CD4-positive, CD25-positive, alpha-beta regulatory T cell (primary cell): ENCODE measurements at regions not wholly inside any gene's neighbourhood (a gene's known extent, or its start where the extent isn't known, plus 50 kb on each side); places are given as distances from the start of the nearest gene placed in this dataset.

ENCODE experiments used
- ATAC-seq, 2 donors: fragments of 150-1000 bp; cut with Tn5 transposase; one replicate each; pipeline ENCODE4 v1.10.0; 2021; ENCODE audit warnings: low read depth in 2 of 2, moderate number of reproducible peaks in 2 of 2, moderate library complexity in 1 of 2
- DNase-seq, 3 donors: peaks; one replicate each; pipeline versions ENCODE4 v3.0.0 to v3.0.0-alpha.2; 2012 to 2022; ENCODE audit warnings: mixed read lengths in 1 of 3
- H3K27ac ChIP-seq: one replicate; pipeline ENCODE4 v1.7.0; 2013; ENCODE audit warnings: mild to moderate bottlenecking, low read length; ENCODE audit not compliant: insufficient read depth, poor library complexity, severe bottlenecking
- H3K27me3 ChIP-seq: one replicate; pipeline ENCODE4 v1.7.0; 2013; ENCODE audit warnings: low read length; ENCODE audit not compliant: control insufficient read depth, insufficient read depth
- H3K36me3 ChIP-seq: one replicate; pipeline ENCODE4 v1.7.0; 2013; ENCODE audit warnings: mild to moderate bottlenecking, low read length, moderate library complexity; ENCODE audit not compliant: control insufficient read depth, insufficient read depth
- H3K4me1 ChIP-seq: 2 replicates; pipeline ENCODE4 v1.7.0; 2013; ENCODE audit warnings: mild to moderate bottlenecking, low read length; ENCODE audit not compliant: insufficient read depth, control insufficient read depth, poor library complexity, severe bottlenecking
- H3K4me3 ChIP-seq: one replicate; pipeline ENCODE4 v1.7.0; 2013; ENCODE audit warnings: low read depth, mild to moderate bottlenecking, low read length, moderate library complexity
- H3K9me3 ChIP-seq, 2 experiments: 1 replicate in 1 of 2; 2 replicates in 1 of 2; pipeline ENCODE4 v1.7.0; 2013; ENCODE audit warnings: low read length in 2 of 2, mild to moderate bottlenecking in 1 of 2, moderate library complexity in 1 of 2; ENCODE audit not compliant: control insufficient read depth in 2 of 2
- H3K27ac Mint-ChIP-seq, 3 donors: one replicate each; pipeline ENCODE4 v1.8.0; 2020 to 2022; ENCODE audit warnings: mild to moderate bottlenecking in 3 of 3, mixed read lengths in 3 of 3, moderate library complexity in 2 of 3
- H3K27me3 Mint-ChIP-seq: one replicate; pipeline ENCODE4 v1.8.0; 2022; ENCODE audit warnings: mild to moderate bottlenecking, mixed read lengths
- H3K36me3 Mint-ChIP-seq: one replicate; pipeline ENCODE4 v1.8.0; 2020; ENCODE audit warnings: mixed read lengths
- H3K4me1 Mint-ChIP-seq, 4 donors: one replicate each; pipeline ENCODE4 v1.8.0; 2020 to 2022; ENCODE audit warnings: mixed read lengths in 4 of 4, mild to moderate bottlenecking in 1 of 4
- H3K4me3 Mint-ChIP-seq, 4 donors: one replicate each; pipeline ENCODE4 v1.8.0; 2020 to 2022; ENCODE audit warnings: mild to moderate bottlenecking in 4 of 4, mixed read lengths in 4 of 4, moderate library complexity in 3 of 4
- H3K9me3 Mint-ChIP-seq, 7 donors: one replicate each; pipeline ENCODE4 v1.8.0; 2020 to 2022; ENCODE audit warnings: mixed read lengths in 7 of 7, mild to moderate bottlenecking in 3 of 7, moderate library complexity in 2 of 7

DNA sequence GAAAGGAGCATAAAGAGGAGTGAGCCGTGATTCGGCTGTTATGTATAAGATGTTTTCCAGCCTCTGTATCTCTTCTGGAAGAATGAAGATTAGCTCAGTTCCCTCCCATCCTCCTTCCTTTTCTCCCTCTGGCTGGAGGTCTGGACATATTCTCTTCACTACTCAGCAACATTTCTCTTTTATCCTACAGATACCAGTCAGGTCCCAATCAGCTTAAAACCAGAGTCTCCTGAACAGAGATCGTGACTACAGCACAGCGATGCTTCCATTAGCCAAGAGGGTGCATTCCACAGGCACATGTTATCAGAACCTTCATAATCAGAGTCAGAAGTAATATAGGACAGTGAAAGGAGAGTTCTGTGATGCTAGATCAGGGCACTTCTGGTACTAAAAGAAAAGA, 133.9 kb upstream of the SOX4 start:
- Mint-ChIP-seq H3K4me1 (no peaks in the 10 kb centered on the region), H3K27ac (no peak overlapping the region), H3K4me3 (no peak overlapping the region), H3K9me3 (peaks cover 0 to 2% (median 0%) of the 10 kb centered on the region in 7 donors), H3K36me3 (no peaks in the 10 kb centered on the region), H3K27me3 (peaks cover 16% of the 10 kb centered on the region)
- Histone ChIP-seq H3K36me3 (no peaks in the 10 kb centered on the region), H3K9me3 (no peaks in the 10 kb centered on the region), H3K27me3 (no peaks in the 10 kb centered on the region), H3K27ac (no peak overlapping the region), H3K4me1 (no peaks in the 10 kb centered on the region), H3K4me3 (no peak overlapping the region)
- no peak for DNase-seq
- ATAC-seq, result no peak

DNA sequence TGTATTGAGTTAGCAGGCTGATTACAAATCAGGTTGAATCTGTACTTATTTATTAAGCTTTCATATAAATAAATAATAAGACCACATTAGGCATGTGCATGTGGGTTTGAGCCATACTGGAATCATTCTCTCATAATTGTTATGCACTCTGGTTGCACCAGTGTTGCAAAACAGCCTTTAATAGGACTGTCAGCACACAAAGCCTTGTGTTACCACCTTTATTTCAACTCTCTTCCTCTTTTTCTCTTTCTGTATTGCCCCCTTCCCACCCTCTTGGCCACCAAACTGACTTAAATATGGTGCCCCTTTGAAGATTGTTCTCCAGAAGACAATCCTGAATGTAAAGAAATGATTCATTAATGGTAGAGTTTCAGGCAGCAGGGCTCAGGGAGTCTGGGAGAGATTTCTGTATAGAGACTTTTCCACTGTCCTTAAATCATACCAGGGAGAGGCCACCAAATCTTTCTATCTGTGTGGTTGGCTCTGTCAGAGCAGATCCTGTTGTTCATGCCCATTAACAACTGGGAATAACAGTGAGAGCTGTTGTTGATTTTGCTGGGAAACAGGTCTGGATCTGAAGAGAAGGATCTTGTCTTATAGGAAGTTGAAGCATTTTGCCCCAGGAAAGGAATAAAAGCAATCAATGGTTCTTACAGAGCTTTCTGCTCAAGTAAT, 131.6 kb upstream of the SOX4 start:
- Histone ChIP-seq H3K4me1 (no peaks in the 10 kb centered on the region), H3K27me3 (no peaks in the 10 kb centered on the region), H3K9me3 (no peaks in the 10 kb centered on the region), H3K4me3 (no peak overlapping the region), H3K36me3 (no peaks in the 10 kb centered on the region), H3K27ac (no peak overlapping the region)
- Mint-ChIP-seq H3K27me3 (peaks cover 12% of the 10 kb centered on the region), H3K36me3 (no peaks in the 10 kb centered on the region), H3K4me1 (no peaks in the 10 kb centered on the region), H3K27ac (no peak overlapping the region), H3K4me3 (no peak overlapping the region), H3K9me3 (peaks cover 0 to 2% (median 0%) of the 10 kb centered on the region in 7 donors)
- ATAC-seq, result no peak
- DNase-seq, result no peak

DNA sequence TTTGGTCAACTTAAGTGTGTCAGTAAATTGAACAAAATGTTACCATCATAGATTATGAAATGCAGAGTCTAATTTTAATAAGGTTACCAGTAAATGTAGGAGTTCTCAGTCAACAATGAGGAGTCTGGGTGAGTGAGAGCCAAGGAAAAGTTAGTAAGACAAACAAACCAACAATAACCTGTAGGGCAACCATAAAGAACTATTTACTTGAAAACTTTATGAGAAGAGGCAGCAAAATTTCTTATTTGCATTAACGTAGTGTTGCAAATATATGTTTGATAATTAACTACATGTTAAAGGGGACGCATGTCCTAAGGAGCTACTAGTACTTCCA, 131.1 kb upstream of the SOX4 start:
- no peaks in the 10 kb centered on the region for H3K27me3 ChIP-seq
- H3K9me3 ChIP-seq, result no peaks in the 10 kb centered on the region
- Mint-ChIP-seq H3K4me1 (no peaks in the 10 kb centered on the region), H3K27ac (peak overlapping the region in 1 of 3 donors; percentile 32), H3K36me3 (no peaks in the 10 kb centered on the region), H3K4me3 (no peak overlapping the region), H3K9me3 (peaks cover 0 to 2% (median 0%) of the 10 kb centered on the region in 7 donors), H3K27me3 (peaks cover 12% of the 10 kb centered on the region)
- H3K36me3 ChIP-seq, result no peaks in the 10 kb centered on the region
- no peak overlapping the region for H3K27ac ChIP-seq
- no peaks in the 10 kb centered on the region for H3K4me1 ChIP-seq
- ATAC-seq (no peak), DNase-seq (no peak)
- H3K4me3 ChIP-seq, result no peak overlapping the region

DNA sequence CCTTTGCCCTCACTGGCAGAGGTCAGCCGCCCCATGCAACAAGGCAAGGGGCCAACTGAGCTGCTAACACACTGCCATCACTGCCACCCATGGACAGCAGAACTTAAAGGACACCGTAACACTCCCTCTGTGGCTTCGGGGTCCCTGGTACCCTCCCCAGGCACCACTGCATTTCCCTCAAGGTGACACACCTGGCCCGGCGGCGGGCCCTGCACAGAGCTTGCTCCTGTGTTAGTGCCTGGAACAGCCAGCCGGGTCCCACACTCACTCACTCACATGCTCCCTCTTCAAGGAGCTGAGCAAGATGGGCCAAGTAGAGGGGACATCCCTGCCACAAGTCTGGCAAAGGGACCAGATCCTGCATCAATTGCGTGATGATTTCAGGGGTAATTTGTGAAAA, 126.5 kb upstream of the SOX4 start:
- no peaks in the 10 kb centered on the region for H3K9me3 ChIP-seq
- peaks cover 23% of the 10 kb centered on the region for H3K27me3 Mint-ChIP-seq
- ATAC-seq (no peak), DNase-seq (no peak)
- H3K36me3 Mint-ChIP-seq, result no peaks in the 10 kb centered on the region
- no peak overlapping the region for H3K27ac Mint-ChIP-seq
- H3K4me3 Mint-ChIP-seq, result no peak overlapping the region
- no peaks in the 10 kb centered on the region for H3K4me1 ChIP-seq
- peaks cover 0 to 2% (median 0%) of the 10 kb centered on the region in 7 donors for H3K9me3 Mint-ChIP-seq
- no peak overlapping the region for H3K27ac ChIP-seq
- no peaks in the 10 kb centered on the region for H3K36me3 ChIP-seq
- no peaks in the 10 kb centered on the region for H3K27me3 ChIP-seq
- no peaks in the 10 kb centered on the region for H3K4me1 Mint-ChIP-seq
- no peak overlapping the region for H3K4me3 ChIP-seq

DNA sequence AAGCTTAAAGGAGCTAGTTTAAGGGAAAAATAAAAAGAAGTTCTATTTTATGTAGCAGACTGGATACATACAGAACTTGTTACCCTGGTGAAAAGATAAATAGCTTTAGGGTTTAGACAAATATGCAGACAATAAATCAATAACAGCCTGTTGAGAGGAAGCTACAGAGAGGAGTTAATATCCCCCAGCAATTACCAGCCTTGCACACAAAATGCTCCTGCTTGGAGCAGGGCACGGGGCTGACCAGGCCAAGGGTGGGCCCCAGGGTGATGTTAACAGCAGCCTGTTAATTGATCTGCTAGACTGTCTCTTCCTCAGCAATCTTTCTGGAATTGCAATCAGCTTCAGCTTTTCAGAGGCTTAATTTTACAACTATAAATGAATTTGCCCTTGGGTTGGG, 125.1 kb upstream of the SOX4 start:
- no peak for DNase-seq
- no peaks in the 10 kb centered on the region for H3K36me3 ChIP-seq
- no peak for ATAC-seq
- Mint-ChIP-seq H3K4me3 (no peak overlapping the region), H3K27me3 (peaks cover 13% of the 10 kb centered on the region), H3K27ac (no peak overlapping the region), H3K4me1 (no peaks in the 10 kb centered on the region), H3K36me3 (no peaks in the 10 kb centered on the region), H3K9me3 (no peaks in the 10 kb centered on the region)
- no peak overlapping the region for H3K4me3 ChIP-seq
- no peaks in the 10 kb centered on the region for H3K9me3 ChIP-seq
- H3K27me3 ChIP-seq, result no peaks in the 10 kb centered on the region
- no peak overlapping the region for H3K27ac ChIP-seq
- no peaks in the 10 kb centered on the region for H3K4me1 ChIP-seq

DNA sequence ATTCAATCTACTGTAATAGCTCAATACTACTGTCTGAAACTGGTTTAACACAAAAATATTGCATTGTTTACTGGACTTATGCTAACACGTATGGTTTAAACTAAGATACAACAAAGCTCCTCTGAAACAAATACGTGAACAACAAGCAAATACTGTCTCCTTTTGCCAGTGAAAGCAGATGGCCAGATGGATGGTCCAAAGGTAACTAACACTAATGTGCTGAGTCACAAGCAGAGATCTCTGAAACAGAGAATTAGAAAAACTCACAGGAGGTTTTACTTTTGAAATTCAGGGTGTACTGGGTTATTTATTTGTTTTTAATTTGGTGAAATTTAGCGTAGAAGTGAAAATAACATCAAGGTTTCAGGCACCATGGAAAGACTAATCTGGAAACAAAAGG, 124.3 kb upstream of the SOX4 start:
- no peak overlapping the region for H3K4me3 ChIP-seq
- no peaks in the 10 kb centered on the region for H3K36me3 ChIP-seq
- no peak for DNase-seq
- H3K36me3 Mint-ChIP-seq, result no peaks in the 10 kb centered on the region
- peaks cover 13% of the 10 kb centered on the region for H3K27me3 Mint-ChIP-seq
- H3K27ac Mint-ChIP-seq, result no peak overlapping the region
- no peaks in the 10 kb centered on the region for H3K9me3 ChIP-seq
- H3K4me1 Mint-ChIP-seq, result no peaks in the 10 kb centered on the region
- H3K27ac ChIP-seq, result no peak overlapping the region
- H3K4me1 ChIP-seq, result no peaks in the 10 kb centered on the region
- no peak overlapping the region for H3K4me3 Mint-ChIP-seq
- ATAC-seq, result no peak
- H3K9me3 Mint-ChIP-seq, result no peaks in the 10 kb centered on the region
- no peaks in the 10 kb centered on the region for H3K27me3 ChIP-seq

DNA sequence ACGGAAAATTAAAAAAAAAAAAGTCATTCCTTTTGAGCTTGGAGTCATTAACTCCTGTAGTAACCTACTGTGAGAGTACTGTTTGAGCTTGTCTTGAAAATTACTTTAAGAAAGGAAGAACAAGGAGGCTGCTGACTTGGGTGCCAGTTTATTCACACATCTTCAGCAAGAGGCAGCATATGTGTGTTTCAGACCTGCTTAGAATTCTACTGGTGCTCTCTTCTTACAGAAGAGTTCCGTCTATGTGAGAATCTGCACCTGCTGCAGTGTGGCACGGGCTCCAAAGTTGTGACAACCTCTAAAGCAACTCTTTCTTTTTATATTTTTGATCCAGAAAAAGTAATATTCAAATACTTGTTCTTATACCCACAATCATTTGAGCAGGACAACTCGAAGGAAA, 117.4 kb upstream of the SOX4 start:
- H3K9me3 ChIP-seq, result no peaks in the 10 kb centered on the region
- H3K4me3 ChIP-seq, result no peak overlapping the region
- ATAC-seq (no peak), DNase-seq (no peak)
- no peaks in the 10 kb centered on the region for H3K4me1 Mint-ChIP-seq
- no peaks in the 10 kb centered on the region for H3K36me3 ChIP-seq
- H3K27ac ChIP-seq, result no peak overlapping the region
- H3K27me3 Mint-ChIP-seq, result peaks cover 7% of the 10 kb centered on the region
- no peak overlapping the region for H3K4me3 Mint-ChIP-seq
- H3K27me3 ChIP-seq, result no peaks in the 10 kb centered on the region
- H3K27ac Mint-ChIP-seq, result no peak overlapping the region
- peaks cover 0 to 1% (median 0%) of the 10 kb centered on the region in 7 donors for H3K9me3 Mint-ChIP-seq
- no peaks in the 10 kb centered on the region for H3K36me3 Mint-ChIP-seq
- H3K4me1 ChIP-seq, result no peaks in the 10 kb centered on the region

DNA sequence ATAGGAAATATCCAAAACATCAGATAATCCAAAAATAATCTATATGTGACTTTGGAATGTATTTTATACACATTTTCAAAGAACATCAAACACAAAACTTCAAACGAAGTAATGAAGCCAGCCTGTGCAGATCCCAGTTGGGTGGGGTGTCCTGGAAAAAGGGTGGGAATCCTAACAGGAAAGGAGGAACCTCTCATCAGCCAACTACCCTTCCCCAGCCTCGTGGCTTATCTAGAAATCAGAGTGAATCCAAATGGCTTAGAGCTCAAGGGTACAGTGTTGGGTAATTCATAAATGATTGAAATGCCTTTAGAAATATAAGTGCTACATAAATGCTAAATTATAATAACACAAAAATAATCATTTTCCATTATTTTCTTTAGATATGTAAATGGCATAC, 115.1 kb upstream of the SOX4 start:
- H3K4me3 Mint-ChIP-seq, result no peak overlapping the region
- peaks cover 19% of the 10 kb centered on the region for H3K27me3 Mint-ChIP-seq

More for the DNA sequence above, 115.1 kb upstream of the SOX4 start:
- no peaks in the 10 kb centered on the region for H3K36me3 ChIP-seq
- Mint-ChIP-seq H3K4me1 (no peaks in the 10 kb centered on the region), H3K36me3 (no peaks in the 10 kb centered on the region), H3K9me3 (peaks cover 0 to 1% (median 0%) of the 10 kb centered on the region in 7 donors), H3K27ac (no peak overlapping the region)
- H3K9me3 ChIP-seq, result no peaks in the 10 kb centered on the region
- H3K27ac ChIP-seq, result no peak overlapping the region
- H3K4me3 ChIP-seq, result no peak overlapping the region
- no peak for DNase-seq
- H3K4me1 ChIP-seq, result no peaks in the 10 kb centered on the region
- no peak for ATAC-seq
- H3K27me3 ChIP-seq, result peaks cover 6% of the 10 kb centered on the region
